ENCODE measurements at regions not wholly inside any gene's neighbourhood (a gene's known extent, or its start where the extent isn't known, plus 50 kb on each side); places are given as distances from the start of the nearest gene placed in this dataset.
"Not testable (repeated sequence)": the region's sequence is repeated elsewhere in the genome, so short reads cannot be mapped to it uniquely, and the experiment has no call there.

GRCh38 chr4:162782096-162782777 lies 384.5 kb downstream of the NAF1 start:
- no peak overlapping the region for H3K4me3 ChIP-seq (ENCODE audit: low read length)
- TF ChIP-seq, protein P1, sequence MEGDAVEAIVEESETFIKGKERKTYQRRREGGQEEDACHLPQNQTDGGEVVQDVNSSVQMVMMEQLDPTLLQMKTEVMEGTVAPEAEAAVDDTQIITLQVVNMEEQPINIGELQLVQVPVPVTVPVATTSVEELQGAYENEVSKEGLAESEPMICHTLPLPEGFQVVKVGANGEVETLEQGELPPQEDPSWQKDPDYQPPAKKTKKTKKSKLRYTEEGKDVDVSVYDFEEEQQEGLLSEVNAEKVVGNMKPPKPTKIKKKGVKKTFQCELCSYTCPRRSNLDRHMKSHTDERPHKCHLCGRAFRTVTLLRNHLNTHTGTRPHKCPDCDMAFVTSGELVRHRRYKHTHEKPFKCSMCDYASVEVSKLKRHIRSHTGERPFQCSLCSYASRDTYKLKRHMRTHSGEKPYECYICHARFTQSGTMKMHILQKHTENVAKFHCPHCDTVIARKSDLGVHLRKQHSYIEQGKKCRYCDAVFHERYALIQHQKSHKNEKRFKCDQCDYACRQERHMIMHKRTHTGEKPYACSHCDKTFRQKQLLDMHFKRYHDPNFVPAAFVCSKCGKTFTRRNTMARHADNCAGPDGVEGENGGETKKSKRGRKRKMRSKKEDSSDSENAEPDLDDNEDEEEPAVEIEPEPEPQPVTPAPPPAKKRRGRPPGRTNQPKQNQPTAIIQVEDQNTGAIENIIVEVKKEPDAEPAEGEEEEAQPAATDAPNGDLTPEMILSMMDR (IDR thresholded peaks at IDR 0.05; ENCODE audit: insufficient read depth, low read depth, low read length, missing control alignments), result no peak
- no peak for DNase-seq (ENCODE audit: low read depth)

DNA sequence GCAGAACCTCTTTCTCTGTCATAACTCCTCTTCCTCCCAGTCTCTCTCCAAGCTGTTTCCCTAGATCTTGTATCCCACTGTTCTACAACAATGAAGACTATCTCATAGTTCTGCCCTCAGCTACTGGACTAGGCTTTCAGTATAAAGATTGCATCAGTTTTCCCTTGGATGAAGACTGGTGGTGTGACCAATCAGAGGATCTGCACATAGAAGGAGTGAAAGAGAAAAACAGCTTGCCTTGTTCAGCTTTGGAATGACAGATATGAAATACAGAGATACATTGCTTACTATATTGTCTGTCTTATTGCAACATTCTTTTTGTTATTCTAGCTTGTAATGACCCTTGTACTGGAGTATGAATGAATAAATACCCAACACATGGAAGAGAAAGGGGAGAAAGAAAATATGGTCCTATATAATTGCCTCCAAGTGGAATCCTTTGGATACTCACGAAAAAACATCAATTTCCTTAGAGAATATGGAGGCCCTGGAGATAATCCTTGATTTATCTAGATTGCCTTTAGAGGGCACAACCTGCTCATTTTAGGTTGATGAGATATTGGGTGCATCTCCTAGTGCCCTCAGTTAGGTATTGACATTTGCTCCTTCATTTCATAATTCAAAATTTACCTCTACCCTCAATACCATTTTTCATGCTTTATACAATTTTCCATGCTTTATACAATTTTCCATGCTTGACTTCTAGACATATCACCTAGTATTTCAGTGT lies 395.8 kb downstream of the NAF1 start:
- H3K4me3 ChIP-seq (ENCODE audit: low read length), result no peak overlapping the region
- DNase-seq (ENCODE audit: low read depth), result no peak
- TF ChIP-seq, protein P1 (IDR thresholded peaks at IDR 0.05; ENCODE audit: insufficient read depth, low read depth, low read length, missing control alignments), result no peak

DNA sequence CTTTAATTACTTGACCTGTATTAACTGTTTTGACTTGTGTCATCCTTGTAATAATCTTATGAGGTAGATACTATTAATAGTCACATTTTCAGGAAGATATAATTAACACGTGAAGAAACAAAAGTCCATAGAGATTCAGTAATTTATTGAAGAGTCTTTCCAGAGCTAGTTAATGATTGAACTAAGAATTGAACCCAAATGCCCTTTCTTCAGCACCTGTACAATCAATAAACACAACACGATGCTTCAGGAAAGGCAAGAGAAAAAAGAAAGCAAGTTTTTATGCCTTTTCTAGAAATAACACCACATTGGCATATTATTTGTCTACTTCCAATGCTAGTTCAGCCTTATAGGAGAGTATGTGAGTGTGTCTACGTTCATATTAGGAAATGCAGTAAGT lies 399.6 kb downstream of the NAF1 start:
- no peak for DNase-seq (ENCODE audit: low read depth)
- TF ChIP-seq, protein P1 (IDR thresholded peaks at IDR 0.05; ENCODE audit: insufficient read depth, low read depth, low read length, missing control alignments), result no peak
- H3K4me3 ChIP-seq (ENCODE audit: low read length), result no peak overlapping the region

DNA sequence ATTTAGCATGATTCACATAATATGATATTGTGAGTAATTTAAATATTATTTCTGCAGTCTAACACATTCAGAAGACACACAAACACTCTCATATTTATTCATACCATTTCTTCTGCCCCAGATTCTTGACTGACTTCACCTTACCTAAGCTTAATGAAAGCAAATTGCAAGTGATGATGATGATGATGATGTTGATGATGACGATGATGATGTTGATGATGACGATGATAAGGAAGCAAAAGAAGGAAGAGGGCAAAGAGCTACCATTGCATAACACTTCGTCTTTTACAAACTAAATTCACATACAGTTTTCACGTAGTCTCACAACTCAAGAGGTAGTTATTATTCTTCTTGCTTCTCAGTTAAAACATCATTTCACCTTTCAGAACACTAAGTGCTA lies 404.7 kb downstream of the NAF1 start:
- TF ChIP-seq, protein P1 (IDR thresholded peaks at IDR 0.05; ENCODE audit: insufficient read depth, low read depth, low read length, missing control alignments), result no peak
- no peak overlapping the region for H3K4me3 ChIP-seq (ENCODE audit: low read length)
- no peak for DNase-seq (ENCODE audit: low read depth)

- not testable (repeated sequence) for DNase-seq (ENCODE audit: low read depth)
Measured at GRCh38 chr4:162740228-162740627, 426.5 kb downstream of the NAF1 start.

DNA sequence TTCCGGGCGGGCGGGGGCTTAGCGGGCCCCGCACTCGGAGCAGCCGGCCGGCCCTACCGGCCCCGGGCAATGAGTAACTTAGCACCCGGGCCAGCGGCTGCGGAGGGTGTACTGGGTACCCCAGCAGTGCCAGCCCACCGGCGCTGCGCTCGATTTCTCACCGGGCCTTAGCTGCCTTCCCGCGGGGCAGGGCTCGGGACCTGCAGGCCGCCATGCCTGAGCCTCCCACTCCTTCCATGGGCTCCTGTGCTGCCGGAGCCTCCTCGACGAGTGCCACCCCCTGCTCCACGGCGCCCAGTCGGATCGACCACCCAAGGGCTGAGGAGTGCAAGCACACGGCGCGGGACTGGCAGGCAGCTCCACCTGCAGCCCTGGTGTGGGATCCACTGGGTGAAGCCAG lies 427.1 kb downstream of the NAF1 start:
- H3K4me3 ChIP-seq (ENCODE audit: low read length); DNase-seq (ENCODE audit: low read depth): not testable (repeated sequence)

More at GRCh38 chr4:162740228-162740627, 426.5 kb downstream of the NAF1 start:
- H3K4me3 ChIP-seq (ENCODE audit: low read length), result not testable (repeated sequence)

- TF ChIP-seq, protein P1 (IDR thresholded peaks at IDR 0.05; ENCODE audit: insufficient read depth, low read depth, low read length, missing control alignments), result no peak
- no peak overlapping the region for H3K4me3 ChIP-seq (ENCODE audit: low read length)
- no peak for DNase-seq (ENCODE audit: low read depth)
Measured at GRCh38 chr4:162732876-162733275, 433.8 kb downstream of the NAF1 start.

DNA sequence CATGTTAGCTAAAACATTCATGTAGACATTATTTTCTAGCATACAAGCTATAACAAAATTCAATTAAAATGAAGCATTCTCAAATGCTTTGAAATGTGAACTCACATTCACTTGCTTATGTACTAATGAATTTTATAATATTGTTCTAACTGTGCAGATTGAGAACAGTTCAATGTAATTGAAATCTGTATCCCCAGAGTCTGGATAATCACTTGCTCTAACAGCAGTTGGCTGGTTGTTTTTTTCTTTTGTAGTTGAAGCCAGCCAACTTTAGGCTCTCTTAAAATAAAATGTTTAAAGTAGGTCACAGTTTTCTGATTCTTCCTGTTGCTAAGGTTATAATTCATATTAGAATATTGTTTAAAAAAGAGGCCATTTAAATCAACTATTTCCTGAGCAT lies 438.9 kb downstream of the NAF1 start:
- TF ChIP-seq, protein P1 (IDR thresholded peaks at IDR 0.05; ENCODE audit: insufficient read depth, low read depth, low read length, missing control alignments), result no peak
- H3K4me3 ChIP-seq (ENCODE audit: low read length), result no peak overlapping the region
- DNase-seq (ENCODE audit: low read depth), result no peak
